ENCODE measurements at regions not wholly inside any gene's neighbourhood (a gene's known extent, or its start where the extent isn't known, plus 50 kb on each side); places are given as distances from the start of the nearest gene placed in this dataset.
A peak's percentile ranks its signal among the peaks of the same experiment; 100 is the strongest.

- H3K79me2 ChIP-seq (ENCODE audit: insufficient read depth, low read length), result no peaks in the 10 kb centered on the region
- no peak overlapping the region for H3K27ac ChIP-seq (ENCODE audit: insufficient read length, low read depth, low read length)
- no peaks in the 10 kb centered on the region for H3K79me1 ChIP-seq (ENCODE audit: insufficient read depth, low read depth, low read length, poor library complexity, severe bottlenecking)
- H3K27me3 ChIP-seq (ENCODE audit: insufficient read depth, low read length), result no peaks in the 10 kb centered on the region
- H3K23me2 ChIP-seq (ENCODE audit: insufficient read length, low read depth, low read length, poor library complexity, severe bottlenecking), result no peaks in the 10 kb centered on the region
- H3K36me3 Mint-ChIP-seq (ENCODE audit: insufficient read depth in 1 of 3, low read depth in 3 of 3), result no peaks in the 10 kb centered on the region; a peak in 1 of 7 replicates
- TF ChIP-seq, protein P1, sequence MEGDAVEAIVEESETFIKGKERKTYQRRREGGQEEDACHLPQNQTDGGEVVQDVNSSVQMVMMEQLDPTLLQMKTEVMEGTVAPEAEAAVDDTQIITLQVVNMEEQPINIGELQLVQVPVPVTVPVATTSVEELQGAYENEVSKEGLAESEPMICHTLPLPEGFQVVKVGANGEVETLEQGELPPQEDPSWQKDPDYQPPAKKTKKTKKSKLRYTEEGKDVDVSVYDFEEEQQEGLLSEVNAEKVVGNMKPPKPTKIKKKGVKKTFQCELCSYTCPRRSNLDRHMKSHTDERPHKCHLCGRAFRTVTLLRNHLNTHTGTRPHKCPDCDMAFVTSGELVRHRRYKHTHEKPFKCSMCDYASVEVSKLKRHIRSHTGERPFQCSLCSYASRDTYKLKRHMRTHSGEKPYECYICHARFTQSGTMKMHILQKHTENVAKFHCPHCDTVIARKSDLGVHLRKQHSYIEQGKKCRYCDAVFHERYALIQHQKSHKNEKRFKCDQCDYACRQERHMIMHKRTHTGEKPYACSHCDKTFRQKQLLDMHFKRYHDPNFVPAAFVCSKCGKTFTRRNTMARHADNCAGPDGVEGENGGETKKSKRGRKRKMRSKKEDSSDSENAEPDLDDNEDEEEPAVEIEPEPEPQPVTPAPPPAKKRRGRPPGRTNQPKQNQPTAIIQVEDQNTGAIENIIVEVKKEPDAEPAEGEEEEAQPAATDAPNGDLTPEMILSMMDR (conservative IDR thresholded peaks at IDR 0.05), result no peak
- no peaks in the 10 kb centered on the region for H3K4me1 Mint-ChIP-seq
- no peak overlapping the region for H3K4ac ChIP-seq (ENCODE audit: low read depth, low read length)
- H3K18ac ChIP-seq (ENCODE audit: insufficient read length, low read depth, low read length), result no peak overlapping the region
- DNase-seq, result peak; percentile 9
- H3K4me1 ChIP-seq (ENCODE audit: insufficient read depth, low read length), result no peaks in the 10 kb centered on the region
- H3K27me3 Mint-ChIP-seq (ENCODE audit: low read depth), result peaks cover 18% of the 10 kb centered on the region
- no peak overlapping the region for H4K5ac ChIP-seq (ENCODE audit: insufficient read length, low read depth, low read length)
- H2BK15ac ChIP-seq (ENCODE audit: low read depth, low read length), result no peak overlapping the region
- H3K9ac ChIP-seq (ENCODE audit: extremely low read depth, insufficient read length, low read length), result no peak overlapping the region
- no peak overlapping the region for H2BK20ac ChIP-seq (ENCODE audit: low read depth, low read length, poor library complexity, severe bottlenecking)
- no CpG with 5 or more reads among the region's 2 CpGs for WGBS (ENCODE audit: extremely low coverage, insufficient read length, low lambda C conversion rate)
- no peaks in the 10 kb centered on the region for H4K20me1 ChIP-seq (ENCODE audit: control insufficient read depth, insufficient read depth, insufficient read length)
- H3K27ac Mint-ChIP-seq, result no peak overlapping the region
- no peak overlapping the region for H3K4me3 Mint-ChIP-seq
- no peak overlapping the region for H2BK120ac ChIP-seq (ENCODE audit: low read depth, low read length, poor library complexity, severe bottlenecking)
- H2BK12ac ChIP-seq (ENCODE audit: insufficient read length, low read depth, low read length), result no peak overlapping the region
- H3T11ph ChIP-seq (ENCODE audit: low read length), result no peak overlapping the region
- H3K9me3 ChIP-seq (ENCODE audit: control insufficient read depth, low read depth, low read length), result no peaks in the 10 kb centered on the region
- H3K56ac ChIP-seq (ENCODE audit: insufficient read length, low read depth, low read length), result no peak overlapping the region
- no peak overlapping the region for H2AK5ac ChIP-seq (ENCODE audit: insufficient read length, low read length)
- no peak overlapping the region for H3K23ac ChIP-seq (ENCODE audit: insufficient read length, low read depth, low read length)
- H2AFZ ChIP-seq (ENCODE audit: low read length), result no peak overlapping the region
- peaks cover 8 to 9% of the 10 kb centered on the region in 2 experiments for H3K9me3 Mint-ChIP-seq
- no peak overlapping the region for H4K8ac ChIP-seq (replicated peaks; ENCODE audit: insufficient read length, low read depth, low read length)
- no peak overlapping the region for H3K4me2 ChIP-seq (ENCODE audit: insufficient read depth, insufficient read length, low read length)
- no peak overlapping the region for H3K14ac ChIP-seq (ENCODE audit: insufficient read depth, low read length)
- no peak overlapping the region for H4K91ac ChIP-seq (ENCODE audit: insufficient read length, low read depth, low read length)
- H2BK5ac ChIP-seq (ENCODE audit: insufficient read length, low read length), result no peak overlapping the region
Measured at GRCh38 chr5:133775584-133776304, 163.4 kb upstream of the FSTL4 start.
